Liver (tissue), 3 donors: ENCODE measurements at regions not wholly inside any gene's neighbourhood (a gene's known extent, or its start where the extent isn't known, plus 50 kb on each side); places are given as distances from the start of the nearest gene placed in this dataset.

Experiments used
- CTCF ChIP-seq: fragments of 150-350 bp; IDR thresholded peaks from 2 replicates; pipeline ENCODE4 v1.5.1; 2017; ENCODE audit warnings: improper control_type of control experiment, low read depth, low read length; ENCODE audit not compliant: missing input control
- RAD21 ChIP-seq, 2 donors: IDR thresholded peaks; 2 replicates each; pipeline ENCODE4 v1.6.1; 2016; ENCODE audit warnings: antibody characterized with exemption in 2 of 2, mild to moderate bottlenecking in 2 of 2
- YY1 ChIP-seq: IDR thresholded peaks from 2 replicates; pipeline ENCODE4 v1.6.1; 2016; ENCODE audit warnings: antibody characterized with exemption, mild to moderate bottlenecking
- TF ChIP-seq, protein P1 (sequence below): IDR thresholded peaks from 2 replicates; pipeline ENCODE4 v1.6.1; 2016; ENCODE audit warnings: antibody characterized with exemption
- donor health status: healthy.
- donor health status: healthy.

DNA sequence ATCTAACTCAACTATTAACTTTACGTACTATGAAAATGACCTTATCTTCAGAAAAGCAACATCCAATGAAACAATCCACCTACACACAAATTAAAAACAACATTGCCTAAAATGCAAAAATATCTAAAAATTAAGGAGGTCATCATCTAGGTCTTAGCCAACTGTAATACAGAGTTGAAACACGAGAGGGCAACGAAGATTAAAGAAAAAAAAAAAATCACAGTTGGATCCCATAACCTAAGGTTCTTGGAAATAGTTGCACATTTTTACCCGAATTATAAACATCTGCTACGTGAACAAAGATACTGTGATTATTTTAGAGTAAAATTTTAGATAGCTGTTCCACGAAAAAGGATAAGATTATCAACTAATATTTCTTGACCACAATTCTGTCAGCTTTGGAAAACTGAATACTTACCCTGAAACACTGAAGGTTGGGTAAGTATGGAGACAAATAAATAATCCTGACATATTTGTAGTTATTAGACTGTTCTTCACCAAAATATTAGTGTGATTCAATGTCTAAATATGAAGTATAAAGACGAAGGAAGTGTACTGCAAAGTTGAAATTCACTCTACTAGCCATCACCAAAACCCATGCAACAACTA, 88.0 kb upstream of the AK4 start:
- TF ChIP-seq, protein P1, sequence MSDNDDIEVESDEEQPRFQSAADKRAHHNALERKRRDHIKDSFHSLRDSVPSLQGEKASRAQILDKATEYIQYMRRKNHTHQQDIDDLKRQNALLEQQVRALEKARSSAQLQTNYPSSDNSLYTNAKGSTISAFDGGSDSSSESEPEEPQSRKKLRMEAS: no peak
- TF ChIP-seq RAD21 (IDR thresholded peaks at IDR 0.05): peak; percentile 86 to 88
- peak; percentile 85 for TF ChIP-seq CTCF
- no peak for TF ChIP-seq YY1
